ENCODE measurements at regions not wholly inside any gene's neighbourhood (a gene's known extent, or its start where the extent isn't known, plus 50 kb on each side); places are given as distances from the start of the nearest gene placed in this dataset.

GRCh38 chr13:63206461-63206860 is 1790.8 kb upstream of the PCDH20 start:
- no peak for DNase-seq

DNA sequence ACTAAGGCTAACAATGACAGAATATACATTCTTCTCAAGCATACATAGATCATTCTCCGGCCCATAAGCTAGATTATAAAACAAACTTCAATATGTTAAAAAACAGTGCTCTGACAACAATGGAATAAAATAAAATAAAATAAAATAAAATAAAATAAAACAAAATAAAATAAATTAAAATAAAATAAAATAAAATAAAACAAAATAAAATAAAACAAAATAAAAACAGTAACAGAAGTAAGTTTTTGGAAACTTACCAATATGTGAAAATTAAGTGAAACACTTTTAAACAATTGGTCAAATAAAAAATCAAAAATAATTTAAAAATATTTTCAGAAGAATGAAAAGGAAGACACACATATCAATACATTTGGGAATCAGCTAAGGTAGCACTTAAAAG is 1785.8 kb upstream of the PCDH20 start:
- no peak for DNase-seq

GRCh38 chr13:63199508-63199907 is 1783.9 kb upstream of the PCDH20 start:
- DNase-seq, result no peak

GRCh38 chr13:63198071-63198470 is 1782.4 kb upstream of the PCDH20 start:
- DNase-seq, result no peak

GRCh38 chr13:63195726-63196125 is 1780.1 kb upstream of the PCDH20 start:
- DNase-seq, result no peak

GRCh38 chr13:63190742-63191141 is 1775.1 kb upstream of the PCDH20 start:
- no peak for DNase-seq

DNA sequence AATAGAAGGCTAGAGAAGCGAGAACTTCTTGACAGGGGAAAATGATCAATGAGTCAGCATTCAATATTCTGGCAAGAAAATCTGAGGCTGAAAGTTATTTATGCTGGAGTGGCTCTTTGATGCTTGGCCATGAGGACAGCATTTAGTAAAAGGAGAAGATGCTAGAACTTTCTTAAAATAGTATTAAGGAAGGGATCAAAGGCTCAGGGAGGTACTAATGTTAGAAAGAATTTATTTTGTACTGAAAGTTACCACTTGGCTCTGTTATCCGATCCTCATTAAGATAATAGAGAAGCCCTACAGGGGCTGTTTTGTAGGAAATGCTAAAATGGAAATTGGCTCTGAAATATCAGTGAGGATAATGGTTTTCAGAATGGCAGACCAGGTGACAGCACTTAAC is 1774.6 kb upstream of the PCDH20 start:
- DNase-seq, result no peak

DNA sequence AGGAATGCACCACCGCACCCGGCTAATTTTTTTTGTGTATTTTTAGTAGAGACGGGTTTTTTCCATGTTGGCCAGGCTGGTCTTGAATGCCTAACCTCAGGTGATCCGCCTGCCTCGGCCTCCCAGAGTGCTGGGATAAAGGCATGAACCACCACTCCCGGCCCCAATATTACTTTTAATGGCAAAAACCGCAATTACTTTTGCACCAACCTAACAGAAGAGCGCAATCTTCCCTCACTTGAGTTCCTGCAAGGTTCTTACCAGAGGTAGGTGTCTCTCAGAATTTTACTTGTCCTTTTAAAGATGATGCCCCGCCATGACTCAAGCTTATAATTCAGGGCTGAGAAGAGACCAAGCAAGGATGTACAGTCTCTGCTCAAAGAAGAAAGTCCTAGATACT is 1774.1 kb upstream of the PCDH20 start:
- no peak for DNase-seq

DNA sequence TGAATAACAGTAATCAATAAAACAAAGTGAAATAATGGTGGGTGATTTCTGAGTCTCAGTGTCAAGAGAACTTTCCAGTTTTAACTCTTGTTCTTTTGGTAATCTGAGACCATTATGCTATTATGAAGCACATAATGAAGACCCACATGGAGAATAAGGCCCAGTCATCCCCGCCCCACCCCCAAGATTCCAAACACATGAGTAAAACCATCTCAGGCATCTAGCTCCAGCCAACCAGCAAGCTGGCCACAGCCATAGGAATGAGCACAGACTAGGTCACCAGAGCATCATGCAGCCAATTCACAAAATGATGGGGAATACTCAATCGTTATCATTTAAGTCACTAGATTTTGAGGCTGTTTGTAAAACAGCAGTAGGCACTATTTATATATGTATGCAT is 1769.0 kb upstream of the PCDH20 start:
- no peak for DNase-seq

GRCh38 chr13:63175536-63175935 is 1759.9 kb upstream of the PCDH20 start:
- DNase-seq, result no peak

GRCh38 chr13:63167699-63168337 is 1752.2 kb upstream of the PCDH20 start:
- no peak for DNase-seq

DNA sequence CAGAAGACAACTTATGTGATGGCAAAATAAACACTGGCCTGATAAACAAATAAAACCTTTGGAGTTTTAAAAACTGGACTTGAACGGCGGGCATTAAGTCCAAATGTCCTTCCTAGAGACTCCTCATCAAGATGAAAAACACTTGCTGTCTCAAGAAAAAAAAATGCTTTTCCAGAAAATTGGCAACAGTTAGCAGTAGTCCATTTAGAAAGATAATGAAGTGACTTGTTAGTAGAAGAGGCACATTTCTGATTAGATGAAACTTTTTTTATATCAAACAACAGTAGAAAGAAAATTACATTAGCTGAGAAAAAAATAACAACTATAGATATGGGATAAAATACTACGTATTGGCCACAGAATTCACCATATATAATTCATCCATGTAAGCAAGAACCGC is 1750.7 kb upstream of the PCDH20 start:
- no peak for DNase-seq

DNA sequence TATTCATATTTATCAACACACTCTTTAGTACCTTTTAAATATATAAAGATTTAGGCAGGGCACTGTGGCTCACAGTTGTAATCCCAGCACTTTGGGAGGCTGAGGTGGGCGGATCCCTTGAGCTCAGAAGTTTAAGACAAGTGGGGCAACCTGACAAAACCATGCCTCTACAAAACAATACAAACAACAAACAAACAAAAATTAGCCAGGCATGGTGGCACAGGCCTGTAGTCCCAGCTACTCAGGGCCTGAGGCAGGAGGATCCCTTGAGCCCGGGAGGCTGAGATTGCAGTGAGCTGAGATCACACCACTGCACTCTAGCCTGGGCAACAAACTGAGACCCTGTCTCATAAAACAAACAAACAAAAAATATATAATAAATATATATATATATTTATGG is 1748.3 kb upstream of the PCDH20 start:
- no peak for DNase-seq

- no peak for DNase-seq
Observed at GRCh38 chr13:63161219-63161618, 1745.6 kb upstream of the PCDH20 start.

DNA sequence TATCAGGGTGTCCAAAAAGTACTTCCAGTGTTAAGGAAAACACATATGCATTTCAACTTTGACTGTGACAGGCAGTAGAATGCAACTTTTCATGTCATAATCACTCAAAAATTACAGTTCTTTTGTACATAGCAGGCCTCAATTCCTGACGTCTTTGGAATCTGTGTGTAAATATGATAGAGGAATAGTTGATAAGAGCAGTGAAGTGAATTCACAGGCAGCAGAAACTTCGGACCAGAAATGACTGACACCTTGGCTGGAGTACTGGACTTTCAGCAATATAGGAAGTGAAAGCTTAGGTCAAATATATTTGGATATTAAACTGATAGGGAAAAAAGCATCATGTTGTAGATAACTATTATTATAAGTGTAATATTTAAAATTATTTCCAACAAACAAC is 1741.2 kb upstream of the PCDH20 start:
- no peak for DNase-seq

- no peak for DNase-seq
Observed at GRCh38 chr13:63149375-63149774, 1733.7 kb upstream of the PCDH20 start.

DNA sequence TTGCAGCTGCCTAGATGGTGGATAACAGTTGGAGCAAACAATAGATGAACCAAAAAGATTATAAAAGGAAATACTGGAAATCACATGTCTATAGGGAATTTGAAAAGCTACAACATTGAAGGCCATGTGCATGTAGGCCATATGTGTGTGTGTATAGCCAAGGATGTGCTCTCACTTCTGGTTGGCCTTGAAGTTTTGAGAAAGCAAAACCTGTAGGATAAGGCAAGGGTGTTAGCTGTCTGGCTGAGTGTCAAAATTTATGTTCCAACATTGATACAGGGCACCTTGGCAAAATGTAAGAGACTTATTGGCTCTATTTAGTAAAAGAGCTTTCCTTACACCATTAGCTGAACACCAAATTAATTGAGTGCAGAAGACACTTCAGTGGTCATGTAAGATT is 1723.6 kb upstream of the PCDH20 start:
- DNase-seq, result no peak

DNA sequence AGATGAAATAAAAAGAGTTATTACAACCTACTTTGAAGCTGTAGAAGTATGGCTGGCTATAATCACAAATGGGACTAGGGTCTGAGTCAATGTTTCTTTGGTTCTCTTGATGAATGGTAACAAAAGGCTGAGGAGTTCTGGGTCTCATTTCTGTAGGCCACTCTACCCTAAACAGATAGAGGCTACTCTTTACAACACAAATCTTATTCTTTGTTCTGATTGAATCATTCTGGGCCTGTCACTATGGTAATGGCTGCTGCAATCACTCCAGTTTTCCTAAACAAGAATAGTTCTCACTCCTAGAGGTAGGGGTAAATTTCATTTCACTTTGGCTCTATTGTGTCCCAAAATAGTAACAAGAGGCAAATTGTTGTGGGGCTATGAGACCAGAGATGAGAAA is 1714.3 kb upstream of the PCDH20 start:
- DNase-seq, result no peak

GRCh38 chr13:63128716-63129115 is 1713.1 kb upstream of the PCDH20 start:
- no peak for DNase-seq

DNA sequence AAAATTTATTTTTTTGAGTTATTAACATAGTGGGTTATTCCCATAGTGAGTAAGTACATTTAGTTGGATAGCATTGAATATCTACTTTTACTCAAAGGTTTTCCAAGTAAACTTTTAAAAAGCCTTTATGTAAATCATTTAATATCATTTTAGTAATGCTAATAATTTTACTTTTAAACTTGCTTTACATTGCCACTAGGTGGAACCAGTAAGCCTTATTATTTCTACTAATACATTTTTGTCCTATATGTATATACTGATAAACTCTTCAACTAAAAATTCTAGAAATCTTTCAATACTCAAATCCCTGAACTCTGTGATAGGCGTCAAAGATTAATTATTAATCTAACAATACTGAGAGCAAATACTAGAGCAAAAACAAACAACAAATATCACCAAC is 1709.2 kb upstream of the PCDH20 start:
- no peak for DNase-seq

DNA sequence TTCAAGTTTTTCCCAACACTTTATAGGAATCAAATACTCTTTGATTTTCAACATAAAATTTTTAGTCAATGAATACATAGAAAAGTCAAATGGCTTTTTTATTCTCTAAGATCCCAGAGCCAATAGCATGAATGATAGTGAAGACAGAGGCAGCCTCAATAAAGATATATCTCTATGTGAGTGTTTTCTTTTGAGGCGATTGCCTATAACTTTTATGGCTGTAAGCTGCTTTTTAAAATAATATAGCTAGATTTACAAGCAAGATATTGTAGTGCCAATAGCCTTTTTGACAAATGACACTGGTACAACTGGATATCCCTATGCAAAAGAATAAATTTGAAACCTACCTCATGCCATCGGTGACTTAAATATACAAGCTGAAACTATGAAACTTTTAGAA is 1705.2 kb upstream of the PCDH20 start:
- DNase-seq, result no peak

- DNase-seq, result no peak
Observed at GRCh38 chr13:63117710-63118109, 1702.1 kb upstream of the PCDH20 start.

GRCh38 chr13:63112799-63113395 is 1697.2 kb upstream of the PCDH20 start:
- no peak for DNase-seq

- DNase-seq, result no peak
Observed at GRCh38 chr13:63110466-63110865, 1694.8 kb upstream of the PCDH20 start.

All from CD4-positive, alpha-beta T cell treated with Interleukin-12 subunit alpha and Interleukin-12 subunit beta, for 1 hour (primary cell).